ENCODE measurements at regions not wholly inside any gene's neighbourhood (a gene's known extent, or its start where the extent isn't known, plus 50 kb on each side); places are given as distances from the start of the nearest gene placed in this dataset.

DNA sequence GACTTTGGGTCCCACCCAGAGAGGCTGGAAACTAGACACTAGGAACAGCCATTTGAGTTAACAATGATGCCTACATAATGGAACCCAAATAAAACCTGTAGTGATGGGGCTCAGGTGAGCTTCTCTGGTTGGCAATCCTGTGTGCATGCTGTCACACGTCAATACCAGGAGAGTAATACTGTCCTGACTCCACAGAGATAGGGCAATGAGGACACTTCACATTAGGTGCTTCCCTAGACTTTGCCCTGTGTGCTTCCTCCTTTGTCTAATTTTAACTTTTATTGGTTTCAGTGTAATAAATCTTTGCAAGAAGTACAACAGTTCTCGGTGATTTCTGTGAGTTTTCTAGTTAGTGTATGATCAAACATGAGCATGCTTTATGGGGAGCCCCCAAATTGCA is 281.8 kb upstream of the ARRDC4 start:
- FAIRE-seq (peak; percentile 45), DNase-seq (no peak), ATAC-seq (no peak)
- 44 to 61% methylated on average over 2 of the region's 2 CpGs for WGBS, 2 donors
- intact Hi-C loops (cut with DNase I), result no loop called here
- H3K9me3 ChIP-seq, result no peaks in the 10 kb centered on the region
- no peak for TF ChIP-seq CTCF (IDR thresholded peaks at IDR 0.05)
- H3K36me3 ChIP-seq, result no peaks in the 10 kb centered on the region
- H3K27ac ChIP-seq, result no peak overlapping the region
- no peak overlapping the region for H3K4me3 ChIP-seq
- no peaks in the 10 kb centered on the region for H3K4me1 ChIP-seq
- H3K27me3 ChIP-seq, result no peaks in the 10 kb centered on the region

DNA sequence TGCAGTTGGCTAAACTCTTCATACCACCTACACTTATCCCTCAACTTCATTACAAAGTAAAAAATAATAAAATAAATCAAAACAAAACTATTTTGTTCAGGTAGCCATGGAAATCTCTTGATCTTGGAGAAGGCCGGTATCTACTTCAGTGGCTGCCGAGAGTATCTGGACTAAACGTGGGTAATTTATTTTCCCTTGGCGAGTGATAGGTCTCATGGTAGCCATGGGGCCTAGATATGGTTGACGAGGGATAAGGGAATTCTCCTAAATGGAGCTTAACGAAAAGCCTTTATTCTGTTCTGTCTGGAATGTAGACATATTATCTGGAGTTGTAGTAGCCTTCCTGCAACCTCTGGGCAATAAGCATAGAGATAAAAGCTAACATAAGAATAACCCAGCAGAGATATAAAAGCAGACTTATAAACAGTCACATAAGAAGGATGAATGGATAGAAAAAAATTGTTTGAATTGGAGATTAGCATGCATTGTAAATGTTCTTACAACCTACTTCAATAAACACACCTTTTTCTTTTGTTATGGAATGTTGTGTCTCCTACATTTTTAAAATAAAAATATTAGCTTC is 281.3 kb upstream of the ARRDC4 start:
- no peak overlapping the region for H3K4me3 ChIP-seq
- DNase-seq (no peak), FAIRE-seq (peak; percentile 56), ATAC-seq (no peak)
- no peak for TF ChIP-seq CTCF (IDR thresholded peaks at IDR 0.05)
- H3K27ac ChIP-seq, result no peak overlapping the region
- WGBS, 2 donors, result 63 to 73% methylated on average over 6 of the region's 6 CpGs
- H3K9me3 ChIP-seq, result no peaks in the 10 kb centered on the region
- intact Hi-C loops (cut with DNase I), result no loop called here
- no peaks in the 10 kb centered on the region for H3K4me1 ChIP-seq
- H3K27me3 ChIP-seq, result no peaks in the 10 kb centered on the region
- no peaks in the 10 kb centered on the region for H3K36me3 ChIP-seq

GRCh38 chr15:97680606-97681220 is 279.8 kb upstream of the ARRDC4 start:
- no peak for ATAC-seq
- H3K27ac ChIP-seq, result no peak overlapping the region

GRCh38 chr15:97683831-97684230 is 276.7 kb upstream of the ARRDC4 start:
- TF ChIP-seq CTCF (IDR thresholded peaks at IDR 0.05), result no peak
- ATAC-seq (no peak), FAIRE-seq (no peak), DNase-seq (no peak)
- Histone ChIP-seq H3K4me3 (no peak overlapping the region), H3K27ac (no peak overlapping the region), H3K9me3 (no peaks in the 10 kb centered on the region), H3K27me3 (no peaks in the 10 kb centered on the region), H3K4me1 (no peaks in the 10 kb centered on the region), H3K36me3 (no peaks in the 10 kb centered on the region)
- intact Hi-C loops (cut with DNase I), result no loop called here
- WGBS, 2 donors, result 65 to 76% methylated on average over 3 of the region's 3 CpGs

More at GRCh38 chr15:97680606-97681220, 279.8 kb upstream of the ARRDC4 start:
- no peaks in the 10 kb centered on the region for H3K36me3 ChIP-seq
- H3K4me3 ChIP-seq, result no peak overlapping the region
- TF ChIP-seq CTCF (IDR thresholded peaks at IDR 0.05), result no peak
- FAIRE-seq, result no peak
- no peak for DNase-seq
- H3K27me3 ChIP-seq, result no peaks in the 10 kb centered on the region
- intact Hi-C loops (cut with DNase I), result no loop called here
- no peaks in the 10 kb centered on the region for H3K4me1 ChIP-seq
- H3K9me3 ChIP-seq, result no peaks in the 10 kb centered on the region
- WGBS, 2 donors, result 61 to 69% methylated on average over 5 of the region's 5 CpGs

DNA sequence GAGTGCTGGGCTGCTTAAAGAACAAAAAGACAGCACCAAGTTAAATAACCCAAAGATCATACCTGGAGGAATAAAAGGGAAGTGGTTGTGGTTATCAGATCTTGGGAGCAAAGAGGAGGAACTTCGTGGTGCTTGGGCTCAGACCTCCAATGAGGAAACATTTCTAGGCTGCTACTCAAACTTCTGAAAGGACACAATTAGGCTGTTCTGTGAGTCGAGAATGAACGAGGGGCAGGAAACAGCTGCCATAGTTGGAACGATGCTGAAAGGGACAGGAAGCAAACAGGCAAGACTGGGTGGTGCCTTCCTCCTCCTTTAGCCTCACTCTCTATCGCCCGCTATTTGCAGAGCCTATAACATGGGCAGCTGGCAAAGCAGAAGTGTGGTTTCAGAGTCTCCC is 276.3 kb upstream of the ARRDC4 start:
- H3K27me3 ChIP-seq, result no peaks in the 10 kb centered on the region
- no peaks in the 10 kb centered on the region for H3K36me3 ChIP-seq
- no peak overlapping the region for H3K4me3 ChIP-seq
- no peak for FAIRE-seq
- H3K9me3 ChIP-seq, result no peaks in the 10 kb centered on the region
- no peak for DNase-seq
- ATAC-seq, result no peak
- intact Hi-C loops (cut with DNase I), result no loop called here
- WGBS, 2 donors, result 53 to 57% methylated on average over 6 of the region's 6 CpGs
- no peak overlapping the region for H3K27ac ChIP-seq
- H3K4me1 ChIP-seq, result no peaks in the 10 kb centered on the region
- no peak for TF ChIP-seq CTCF (IDR thresholded peaks at IDR 0.05)
